ENCODE measurements at regions not wholly inside any gene's neighbourhood (a gene's known extent, or its start where the extent isn't known, plus 50 kb on each side); places are given as distances from the start of the nearest gene placed in this dataset.
"Not testable (repeated sequence)": the region's sequence is repeated elsewhere in the genome, so short reads cannot be mapped to it uniquely, and the experiment has no call there.

- DNase-seq = no peak
- no peaks in the 10 kb centered on the region for H3K9me2 ChIP-seq (replicated peaks; ENCODE audit: insufficient read depth, low read length)
- no peaks in the 10 kb centered on the region for H4K20me1 ChIP-seq (ENCODE audit: insufficient read depth, low read length)
- H3K4me1 ChIP-seq (ENCODE audit: low read length) = no peaks in the 10 kb centered on the region
- H3K9me3 ChIP-seq (replicated peaks; ENCODE audit: insufficient read depth, low read length) = no peaks in the 10 kb centered on the region
- no peak overlapping the region for H3K4me3 ChIP-seq (ENCODE audit: low read length)
- TF ChIP-seq EZH2phosphoT487 (IDR thresholded peaks at IDR 0.05; ENCODE audit: low read length) = no peak
- no peaks in the 10 kb centered on the region for H3K27me3 ChIP-seq (replicated peaks; ENCODE audit: insufficient read depth, low read length)
- H3F3A ChIP-seq (ENCODE audit: insufficient read depth, low read length) = no peaks in the 10 kb centered on the region
- no peak overlapping the region for H3K27ac ChIP-seq (ENCODE audit: low read length)
- H3K4me2 ChIP-seq (ENCODE audit: low read depth, low read length) = no peak overlapping the region
- no peaks in the 10 kb centered on the region for H3K79me2 ChIP-seq (ENCODE audit: low read length)
- H3K9ac ChIP-seq (ENCODE audit: low read length) = no peak overlapping the region
- no peaks in the 10 kb centered on the region for H3K36me3 ChIP-seq (replicated peaks; ENCODE audit: insufficient read depth, low read length)
- no peak overlapping the region for H2AFZ ChIP-seq (ENCODE audit: low read length)
Observed at GRCh38 chr4:66279084-66279483, 608.8 kb upstream of the EPHA5 start.

- H3K79me2 ChIP-seq (ENCODE audit: low read length) = no peaks in the 10 kb centered on the region
- TF ChIP-seq EZH2 (optimal IDR thresholded peaks at IDR 0.05; ENCODE audit: low read depth, low read length) (no peak), EZH2phosphoT487 (IDR thresholded peaks at IDR 0.05; ENCODE audit: low read length) (no peak), CTCF (IDR thresholded peaks at IDR 0.05; ENCODE audit: low read length) (no peak)
- no peak overlapping the region for H3K9ac ChIP-seq (ENCODE audit: low read length)
- no peak overlapping the region for H3K4me2 ChIP-seq (ENCODE audit: low read depth, low read length)
- no peak overlapping the region for H3K4me3 ChIP-seq (ENCODE audit: low read length)
- H2AFZ ChIP-seq (ENCODE audit: low read length) = no peak overlapping the region
- H4K20me1 ChIP-seq (ENCODE audit: insufficient read depth, low read length) = no peaks in the 10 kb centered on the region
- no peaks in the 10 kb centered on the region for H3K9me2 ChIP-seq (replicated peaks; ENCODE audit: insufficient read depth, low read length)
- no peaks in the 10 kb centered on the region for H3F3A ChIP-seq (ENCODE audit: insufficient read depth, low read length)
- H3K9me3 ChIP-seq (replicated peaks; ENCODE audit: insufficient read depth, low read length) = no peaks in the 10 kb centered on the region
- no peaks in the 10 kb centered on the region for H3K36me3 ChIP-seq (replicated peaks; ENCODE audit: insufficient read depth, low read length)
- no peak for DNase-seq
- H3K4me1 ChIP-seq (ENCODE audit: low read length) = no peaks in the 10 kb centered on the region
- H3K27me3 ChIP-seq (replicated peaks; ENCODE audit: insufficient read depth, low read length) = no peaks in the 10 kb centered on the region
- H3K27ac ChIP-seq (ENCODE audit: low read length) = no peak overlapping the region
Observed at GRCh38 chr4:66275411-66276038, 605.2 kb upstream of the EPHA5 start.

- Histone ChIP-seq H3K4me2 (ENCODE audit: low read depth, low read length) (no peak overlapping the region), H2AFZ (ENCODE audit: low read length) (no peak overlapping the region), H4K20me1 (ENCODE audit: insufficient read depth, low read length) (no peaks in the 10 kb centered on the region), H3K9me3 (replicated peaks; ENCODE audit: insufficient read depth, low read length) (no peaks in the 10 kb centered on the region), H3K79me2 (ENCODE audit: low read length) (no peaks in the 10 kb centered on the region), H3K4me3 (ENCODE audit: low read length) (no peak overlapping the region), H3F3A (ENCODE audit: insufficient read depth, low read length) (no peaks in the 10 kb centered on the region), H3K4me1 (ENCODE audit: low read length) (no peaks in the 10 kb centered on the region), H3K27me3 (replicated peaks; ENCODE audit: insufficient read depth, low read length) (no peaks in the 10 kb centered on the region), H3K9me2 (replicated peaks; ENCODE audit: insufficient read depth, low read length) (no peaks in the 10 kb centered on the region), H3K9ac (ENCODE audit: low read length) (no peak overlapping the region), H3K36me3 (replicated peaks; ENCODE audit: insufficient read depth, low read length) (no peaks in the 10 kb centered on the region), H3K27ac (ENCODE audit: low read length) (no peak overlapping the region)
- no peak for TF ChIP-seq EZH2phosphoT487 (IDR thresholded peaks at IDR 0.05; ENCODE audit: low read length)
- no peak for TF ChIP-seq CTCF (IDR thresholded peaks at IDR 0.05; ENCODE audit: low read length)
- TF ChIP-seq EZH2 (optimal IDR thresholded peaks at IDR 0.05; ENCODE audit: low read depth, low read length) = no peak
- DNase-seq = no peak
Observed at GRCh38 chr4:66273110-66273509, 602.8 kb upstream of the EPHA5 start.

GRCh38 chr4:66270356-66270755 is 600.1 kb upstream of the EPHA5 start:
- not testable (repeated sequence) for H4K20me1 ChIP-seq (ENCODE audit: insufficient read depth, low read length); H3K4me1 ChIP-seq (ENCODE audit: low read length); DNase-seq

GRCh38 chr4:66266554-66266953 is 596.3 kb upstream of the EPHA5 start:
- not testable (repeated sequence) for H3K4me2 ChIP-seq (ENCODE audit: low read depth, low read length); H4K20me1 ChIP-seq (ENCODE audit: insufficient read depth, low read length); H3K4me3 ChIP-seq (ENCODE audit: low read length); H2AFZ ChIP-seq (ENCODE audit: low read length); H3K4me1 ChIP-seq (ENCODE audit: low read length); H3K27me3 ChIP-seq (replicated peaks; ENCODE audit: insufficient read depth, low read length); H3K27ac ChIP-seq (ENCODE audit: low read length); H3K9me2 ChIP-seq (replicated peaks; ENCODE audit: insufficient read depth, low read length); DNase-seq; H3F3A ChIP-seq (ENCODE audit: insufficient read depth, low read length); H3K36me3 ChIP-seq (replicated peaks; ENCODE audit: insufficient read depth, low read length); H3K79me2 ChIP-seq (ENCODE audit: low read length); H3K9ac ChIP-seq (ENCODE audit: low read length); H3K9me3 ChIP-seq (replicated peaks; ENCODE audit: insufficient read depth, low read length)

More at GRCh38 chr4:66270356-66270755, 600.1 kb upstream of the EPHA5 start:
- not testable (repeated sequence) for H3F3A ChIP-seq (ENCODE audit: insufficient read depth, low read length); H3K36me3 ChIP-seq (replicated peaks; ENCODE audit: insufficient read depth, low read length); H3K27me3 ChIP-seq (replicated peaks; ENCODE audit: insufficient read depth, low read length); H3K27ac ChIP-seq (ENCODE audit: low read length); H2AFZ ChIP-seq (ENCODE audit: low read length); H3K9me2 ChIP-seq (replicated peaks; ENCODE audit: insufficient read depth, low read length); H3K4me2 ChIP-seq (ENCODE audit: low read depth, low read length); H3K4me3 ChIP-seq (ENCODE audit: low read length); H3K9ac ChIP-seq (ENCODE audit: low read length); H3K79me2 ChIP-seq (ENCODE audit: low read length); H3K9me3 ChIP-seq (replicated peaks; ENCODE audit: insufficient read depth, low read length)

Data from MM.1S (cell line).